Psoas muscle (tissue), 7 donors: ENCODE measurements at regions not wholly inside any gene's neighbourhood (a gene's known extent, or its start where the extent isn't known, plus 50 kb on each side); places are given as distances from the start of the nearest gene placed in this dataset.

Experiments
- ATAC-seq, 4 donors: fragments of 200-7000 bp; cut with Tn5 transposase; one replicate each; pipeline ENCODE4 v1.9.1; 2020; ENCODE audit warnings: moderate library complexity in 3 of 4, mild to moderate bottlenecking in 2 of 4
- DNase-seq, 2 donors: peaks; one replicate each; pipeline ENCODE4 v3.0.0-alpha.2; 2020
- H3K27ac ChIP-seq: fragments of 200-600 bp; one replicate; pipeline ENCODE4 v1.8.0; 2022
- H3K27me3 ChIP-seq, 3 donors: fragments of 200-600 bp in 1 of 3; one replicate each; pipeline versions ENCODE4 v1.6.1 to v1.8.0; 2013 to 2022; ENCODE audit warnings: low read length in 2 of 3, mild to moderate bottlenecking in 2 of 3, moderate library complexity in 1 of 3; ENCODE audit not compliant: insufficient read depth in 3 of 3
- H3K36me3 ChIP-seq, 2 donors: fragments of 200-600 bp in 1 of 2; one replicate each; pipeline versions ENCODE4 v1.6.1 to v1.8.0; 2013 to 2022; ENCODE audit warnings: low read depth in 1 of 2, mild to moderate bottlenecking in 1 of 2, moderate library complexity in 1 of 2; ENCODE audit not compliant: insufficient read depth in 1 of 2
- H3K4me1 ChIP-seq: fragments of 200-600 bp; one replicate; pipeline ENCODE4 v1.8.0; 2022
- H3K4me3 ChIP-seq: fragments of 200-600 bp; one replicate; pipeline ENCODE4 v1.8.0; 2022; ENCODE audit warnings: mild to moderate bottlenecking
- H3K9me3 ChIP-seq: fragments of 200-600 bp; one replicate; pipeline ENCODE4 v1.8.0; 2022
- CTCF ChIP-seq: fragments of 200-600 bp; IDR thresholded peaks from one replicate; pipeline ENCODE4 v1.8.0; 2022; ENCODE audit warnings: antibody characterized with exemption
- WGBS, 3 donors: extraction: QIAGEN DNeasy Blood & Tissue Kit; methylation state at CpG; one replicate each; pipeline versions ENCODE4 v1.1.6 to v1.1.7; 2013; 5-methylcytosine and 5-hydroxymethylcytosine counted together
- intact Hi-C, 2 donors: fragments of 100-400 bp; cut with DNase I; formaldehyde crosslinking; loops; one replicate each; pipeline versions ENCODE4 v1.11.0 to v1.14.2; 2022
- donor health status: healthy with polysubstance abuse.
- donor health status: DM: no; HTN: no; CAD: no; lungs with moderate emphysema.
- donor health status: Bipolar disorder and iron deficiency.
- donor health status: healthy.
- donor health status: DM: yes; HTN: yes; CAD: no.
- donor health status: DM: no; HTN: no; CAD: no.
- donor health status: DM: yes; HTN: yes; CAD: no.

GRCh38 chr19:29422486-29423085 is 103.2 kb upstream of the VSTM2B start:
- H3K4me3 ChIP-seq = no peak overlapping the region
- ATAC-seq = no peak
- TF ChIP-seq CTCF = no peak
- H3K4me1 ChIP-seq = no peaks in the 10 kb centered on the region
- no peaks in the 10 kb centered on the region for H3K36me3 ChIP-seq
- no peak for DNase-seq
- no peak overlapping the region for H3K27ac ChIP-seq
- intact Hi-C loops = no loop called here
- H3K27me3 ChIP-seq = no peaks in the 10 kb centered on the region
- 32 to 48% (median 45%) methylated on average over 5 of the region's 5 CpGs for WGBS, 3 donors
- no peaks in the 10 kb centered on the region for H3K9me3 ChIP-seq

GRCh38 chr19:29428071-29428470 is 97.7 kb upstream of the VSTM2B start:
- no peak for TF ChIP-seq CTCF

GRCh38 chr19:29429021-29429420 is 96.8 kb upstream of the VSTM2B start:
- H3K4me3 ChIP-seq = no peak overlapping the region
- H3K27me3 ChIP-seq = peaks cover 0 to 3% (median 2%) of the 10 kb centered on the region in 3 donors
- no peak overlapping the region for H3K27ac ChIP-seq
- intact Hi-C loops = no loop called here
- H3K9me3 ChIP-seq = no peaks in the 10 kb centered on the region
- no peaks in the 10 kb centered on the region for H3K36me3 ChIP-seq
- DNase-seq (no peak), ATAC-seq (no peak)
- 75 to 81% (median 78%) methylated on average over 8 to 9 of the region's 9 CpGs for WGBS, 3 donors
- TF ChIP-seq CTCF = no peak
- H3K4me1 ChIP-seq = no peaks in the 10 kb centered on the region

More at GRCh38 chr19:29428071-29428470, 97.7 kb upstream of the VSTM2B start:
- ATAC-seq (no peak), DNase-seq (no peak)
- H3K4me1 ChIP-seq = no peaks in the 10 kb centered on the region
- 52 to 66% (median 65%) methylated on average over 7 of the region's 7 CpGs for WGBS, 3 donors
- H3K36me3 ChIP-seq = no peaks in the 10 kb centered on the region
- intact Hi-C loops = no loop called here
- no peak overlapping the region for H3K27ac ChIP-seq
- H3K4me3 ChIP-seq = no peak overlapping the region
- no peaks in the 10 kb centered on the region for H3K9me3 ChIP-seq
- peaks cover 0 to 3% (median under 1%) of the 10 kb centered on the region in 3 donors for H3K27me3 ChIP-seq

- ATAC-seq (no peak), DNase-seq (no peak)
- intact Hi-C loops = no loop called here
- WGBS, 3 donors = 83 to 87% (median 85%) methylated on average over 15 of the region's 15 CpGs
- H3K4me3 ChIP-seq = no peak overlapping the region
- H3K9me3 ChIP-seq = no peaks in the 10 kb centered on the region
- no peak overlapping the region for H3K27ac ChIP-seq
- TF ChIP-seq CTCF = no peak
- H3K27me3 ChIP-seq = peaks cover 0 to 3% (median 2%) of the 10 kb centered on the region in 3 donors
- H3K4me1 ChIP-seq = no peaks in the 10 kb centered on the region
- H3K36me3 ChIP-seq = no peaks in the 10 kb centered on the region
These were observed 96.2 kb upstream of the VSTM2B start for GRCh38 chr19:29429581-29429980.

GRCh38 chr19:29431332-29431731 is 94.5 kb upstream of the VSTM2B start:
- ATAC-seq (no peak), DNase-seq (no peak)
- Histone ChIP-seq H3K27ac (no peak overlapping the region), H3K4me1 (no peaks in the 10 kb centered on the region), H3K27me3 (peaks cover 0 to 4% (median 3%) of the 10 kb centered on the region in 3 donors), H3K4me3 (no peak overlapping the region), H3K36me3 (no peaks in the 10 kb centered on the region), H3K9me3 (no peaks in the 10 kb centered on the region)
- 61 to 70% (median 66%) methylated on average over 7 of the region's 7 CpGs for WGBS, 3 donors
- no peak for TF ChIP-seq CTCF
- intact Hi-C loops = no loop called here
